ENCODE measurements at regions not wholly inside any gene's neighbourhood (a gene's known extent, or its start where the extent isn't known, plus 50 kb on each side); places are given as distances from the start of the nearest gene placed in this dataset.

DNA sequence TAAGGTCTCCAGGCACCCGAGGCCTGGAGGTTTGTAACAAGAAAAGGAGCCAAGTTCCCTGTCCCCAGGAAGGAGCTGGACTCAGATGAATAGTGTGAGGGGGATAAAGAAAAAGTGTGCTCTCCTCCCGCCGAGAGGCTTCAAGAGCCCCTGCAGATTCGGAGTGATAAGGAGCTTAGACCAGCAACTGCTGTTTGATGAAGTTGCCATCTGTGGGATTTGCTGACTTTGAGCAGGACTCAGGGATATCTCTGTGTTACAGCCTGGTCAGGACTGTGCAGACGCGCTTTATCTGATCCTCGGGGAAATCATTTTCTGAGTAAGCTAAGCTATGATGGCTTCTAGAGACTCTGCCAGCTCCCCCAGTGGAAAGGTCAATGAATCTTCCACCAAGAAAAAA is 1017.0 kb downstream of the TBC1D22A start:
- Histone ChIP-seq H3K4me1 (ENCODE audit: control insufficient read depth in 2 of 2, insufficient read depth in 2 of 2, low read length in 2 of 2) (no peaks in the 10 kb centered on the region), H3K36me3 (replicated peaks in 1 of 2; ENCODE audit: control extremely low read depth in 1 of 2, control insufficient read depth in 1 of 2, extremely low read depth in 1 of 2, insufficient read depth in 2 of 2, low read length in 1 of 2) (no peaks in the 10 kb centered on the region), H3K9me3 (ENCODE audit: control extremely low read depth in 1 of 3, control insufficient read depth in 2 of 3, insufficient read depth in 1 of 3, low read length in 2 of 3) (peaks cover 0 to 18% (median 0%) of the 10 kb centered on the region in 3 donors), H3K4me2 (replicated peaks; ENCODE audit: low read depth, low read length, poor library complexity, severe bottlenecking) (no peak overlapping the region), H4K20me1 (ENCODE audit: control insufficient read depth, insufficient read depth, low read length, poor library complexity, severe bottlenecking) (no peaks in the 10 kb centered on the region), H3K4me3 (ENCODE audit: control extremely low read depth in 1 of 5, extremely low read depth in 1 of 5, insufficient read depth in 1 of 5, low read depth in 2 of 5, low read length in 4 of 5) (no peak overlapping the region), H3K27ac (ENCODE audit: low read length in 2 of 2) (no peak overlapping the region), H3K9ac (ENCODE audit: low read length) (no peak overlapping the region), H2AFZ (ENCODE audit: insufficient read depth, low read depth, low read length, poor library complexity, severe bottlenecking) (no peak overlapping the region), H3K27me3 (replicated peaks in 1 of 4; ENCODE audit: control extremely low read depth in 1 of 4, control insufficient read depth in 3 of 4, insufficient read depth in 4 of 4, low read length in 3 of 4) (no peaks in the 10 kb centered on the region), H3K79me2 (ENCODE audit: control insufficient read depth, insufficient read depth, low read length) (no peaks in the 10 kb centered on the region)
- 67% methylated on average over 6 of the region's 7 CpGs for WGBS (ENCODE audit: insufficient coverage)
- intact Hi-C loops (cut with micrococcal nuclease), result no loop called here
- no peak for TF ChIP-seq EZH2 (IDR thresholded peaks at IDR 0.05; ENCODE audit: borderline replicate concordance, insufficient read depth, low read depth, low read length, poor library complexity, severe bottlenecking)
- TF ChIP-seq, protein P1, sequence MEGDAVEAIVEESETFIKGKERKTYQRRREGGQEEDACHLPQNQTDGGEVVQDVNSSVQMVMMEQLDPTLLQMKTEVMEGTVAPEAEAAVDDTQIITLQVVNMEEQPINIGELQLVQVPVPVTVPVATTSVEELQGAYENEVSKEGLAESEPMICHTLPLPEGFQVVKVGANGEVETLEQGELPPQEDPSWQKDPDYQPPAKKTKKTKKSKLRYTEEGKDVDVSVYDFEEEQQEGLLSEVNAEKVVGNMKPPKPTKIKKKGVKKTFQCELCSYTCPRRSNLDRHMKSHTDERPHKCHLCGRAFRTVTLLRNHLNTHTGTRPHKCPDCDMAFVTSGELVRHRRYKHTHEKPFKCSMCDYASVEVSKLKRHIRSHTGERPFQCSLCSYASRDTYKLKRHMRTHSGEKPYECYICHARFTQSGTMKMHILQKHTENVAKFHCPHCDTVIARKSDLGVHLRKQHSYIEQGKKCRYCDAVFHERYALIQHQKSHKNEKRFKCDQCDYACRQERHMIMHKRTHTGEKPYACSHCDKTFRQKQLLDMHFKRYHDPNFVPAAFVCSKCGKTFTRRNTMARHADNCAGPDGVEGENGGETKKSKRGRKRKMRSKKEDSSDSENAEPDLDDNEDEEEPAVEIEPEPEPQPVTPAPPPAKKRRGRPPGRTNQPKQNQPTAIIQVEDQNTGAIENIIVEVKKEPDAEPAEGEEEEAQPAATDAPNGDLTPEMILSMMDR (IDR thresholded peaks at IDR 0.05), result no peak
- H3K4me3 Mint-ChIP-seq, result no peak overlapping the region
- CTCF ChIA-PET, result no interaction called here
- H3K27ac Mint-ChIP-seq, result no peak overlapping the region
- H3K9me3 Mint-ChIP-seq (ENCODE audit: insufficient read depth), result no peaks in the 10 kb centered on the region
- ATAC-seq (ENCODE audit: low read depth) (no peak), DNase-seq (no peak)
- H3K27me3 Mint-ChIP-seq, result no peaks in the 10 kb centered on the region
- no peaks in the 10 kb centered on the region for H3K4me1 Mint-ChIP-seq
- POLR2A ChIA-PET, result no interaction called here

DNA sequence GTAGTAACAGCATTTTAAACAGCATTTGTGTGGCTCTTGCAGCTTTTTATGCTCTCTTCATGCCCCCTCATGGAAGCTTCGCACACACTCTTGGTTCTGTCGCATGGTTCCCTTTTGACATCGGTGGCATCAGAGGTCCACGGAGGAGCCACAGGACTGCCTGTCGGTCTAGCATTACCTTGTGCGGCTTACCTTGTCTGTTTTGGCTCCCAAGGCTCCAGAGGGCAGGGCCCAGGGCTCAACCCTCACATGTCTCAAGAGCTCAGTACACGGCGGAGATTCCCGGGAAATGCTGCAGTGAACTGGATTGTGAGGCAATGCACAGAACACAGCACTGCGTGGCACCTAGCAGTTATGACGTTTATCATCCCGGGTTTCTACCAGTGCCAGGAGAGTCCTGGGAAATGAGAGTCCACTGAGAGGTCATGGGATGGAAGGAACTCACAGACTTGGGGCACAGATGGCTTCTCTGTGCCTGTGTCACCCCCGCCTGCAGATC is 1015.8 kb downstream of the TBC1D22A start:
- intact Hi-C loops (cut with micrococcal nuclease), result no loop called here
- DNase-seq, result no peak
- H3K4me3 Mint-ChIP-seq, result no peak overlapping the region
- H3K79me2 ChIP-seq (ENCODE audit: control insufficient read depth, insufficient read depth, low read length), result no peaks in the 10 kb centered on the region
- no peaks in the 10 kb centered on the region for H3K36me3 ChIP-seq (replicated peaks in 1 of 2; ENCODE audit: control extremely low read depth in 1 of 2, control insufficient read depth in 1 of 2, extremely low read depth in 1 of 2, insufficient read depth in 2 of 2, low read length in 1 of 2)
- no peaks in the 10 kb centered on the region for H3K9me3 Mint-ChIP-seq (ENCODE audit: insufficient read depth)
- no peaks in the 10 kb centered on the region for H4K20me1 ChIP-seq (ENCODE audit: control insufficient read depth, insufficient read depth, low read length, poor library complexity, severe bottlenecking)
- POLR2A ChIA-PET, result no interaction called here
- H3K4me2 ChIP-seq (replicated peaks; ENCODE audit: low read depth, low read length, poor library complexity, severe bottlenecking), result no peak overlapping the region
- no peak overlapping the region for H3K27ac Mint-ChIP-seq
- ATAC-seq (ENCODE audit: low read depth), result no peak
- CTCF ChIA-PET, result no interaction called here
- H3K4me3 ChIP-seq (ENCODE audit: control extremely low read depth in 1 of 5, extremely low read depth in 1 of 5, insufficient read depth in 1 of 5, low read depth in 2 of 5, low read length in 4 of 5), result no peak overlapping the region
- H3K27me3 ChIP-seq (replicated peaks in 1 of 4; ENCODE audit: control extremely low read depth in 1 of 4, control insufficient read depth in 3 of 4, insufficient read depth in 4 of 4, low read length in 3 of 4), result no peaks in the 10 kb centered on the region
- H3K27ac ChIP-seq (ENCODE audit: low read length in 2 of 2), result no peak overlapping the region
- TF ChIP-seq, protein P1 (IDR thresholded peaks at IDR 0.05), result no peak
- TF ChIP-seq EZH2 (IDR thresholded peaks at IDR 0.05; ENCODE audit: borderline replicate concordance, insufficient read depth, low read depth, low read length, poor library complexity, severe bottlenecking), result no peak
- H3K9ac ChIP-seq (ENCODE audit: low read length), result no peak overlapping the region
- H3K9me3 ChIP-seq (ENCODE audit: control extremely low read depth in 1 of 3, control insufficient read depth in 2 of 3, insufficient read depth in 1 of 3, low read length in 2 of 3), result peaks cover 0 to 7% (median 0%) of the 10 kb centered on the region in 3 donors
- no peaks in the 10 kb centered on the region for H3K27me3 Mint-ChIP-seq
- 97% methylated on average over 13 of the region's 13 CpGs for WGBS (ENCODE audit: insufficient coverage)
- H3K4me1 ChIP-seq (ENCODE audit: control insufficient read depth in 2 of 2, insufficient read depth in 2 of 2, low read length in 2 of 2), result no peaks in the 10 kb centered on the region
- H2AFZ ChIP-seq (ENCODE audit: insufficient read depth, low read depth, low read length, poor library complexity, severe bottlenecking), result no peak overlapping the region
- H3K4me1 Mint-ChIP-seq, result no peaks in the 10 kb centered on the region
